ENCODE measurements at regions not wholly inside any gene's neighbourhood (a gene's known extent, or its start where the extent isn't known, plus 50 kb on each side); places are given as distances from the start of the nearest gene placed in this dataset.

DNA sequence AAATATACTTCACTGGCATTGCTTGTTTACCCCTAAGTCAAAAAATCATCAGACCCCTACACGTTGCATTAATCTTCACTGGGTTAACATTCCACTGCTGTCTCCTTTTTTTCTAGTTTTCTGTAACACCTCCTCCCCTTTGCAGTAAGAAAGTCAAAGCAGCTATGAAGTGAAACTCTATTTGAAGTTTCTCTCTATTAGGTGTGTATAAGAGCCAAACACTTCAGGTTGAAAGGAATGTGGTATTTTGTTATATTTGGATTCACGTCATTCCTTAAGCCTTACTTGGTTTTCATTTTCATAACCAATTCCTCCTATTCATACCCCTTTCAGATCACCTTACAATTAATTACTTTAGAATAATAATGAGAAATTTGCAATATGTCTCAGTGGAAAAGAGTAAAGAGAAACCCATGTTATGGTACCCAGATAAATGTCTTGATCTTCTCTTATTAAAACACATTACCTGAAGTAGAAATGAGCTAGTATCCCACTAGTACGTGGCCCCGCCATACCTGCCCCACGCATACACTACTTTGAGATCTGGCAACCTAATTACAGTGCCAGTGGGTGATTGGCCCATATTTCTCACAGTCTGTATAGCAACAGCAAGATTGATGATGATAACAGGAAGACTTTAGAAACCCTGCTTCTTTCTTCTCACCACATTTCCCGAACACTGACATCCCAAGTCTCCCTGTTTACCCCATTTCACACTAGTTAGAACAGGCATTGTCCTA lies 236.4 kb upstream of the RGS6 start:
- TF ChIP-seq, protein P1, sequence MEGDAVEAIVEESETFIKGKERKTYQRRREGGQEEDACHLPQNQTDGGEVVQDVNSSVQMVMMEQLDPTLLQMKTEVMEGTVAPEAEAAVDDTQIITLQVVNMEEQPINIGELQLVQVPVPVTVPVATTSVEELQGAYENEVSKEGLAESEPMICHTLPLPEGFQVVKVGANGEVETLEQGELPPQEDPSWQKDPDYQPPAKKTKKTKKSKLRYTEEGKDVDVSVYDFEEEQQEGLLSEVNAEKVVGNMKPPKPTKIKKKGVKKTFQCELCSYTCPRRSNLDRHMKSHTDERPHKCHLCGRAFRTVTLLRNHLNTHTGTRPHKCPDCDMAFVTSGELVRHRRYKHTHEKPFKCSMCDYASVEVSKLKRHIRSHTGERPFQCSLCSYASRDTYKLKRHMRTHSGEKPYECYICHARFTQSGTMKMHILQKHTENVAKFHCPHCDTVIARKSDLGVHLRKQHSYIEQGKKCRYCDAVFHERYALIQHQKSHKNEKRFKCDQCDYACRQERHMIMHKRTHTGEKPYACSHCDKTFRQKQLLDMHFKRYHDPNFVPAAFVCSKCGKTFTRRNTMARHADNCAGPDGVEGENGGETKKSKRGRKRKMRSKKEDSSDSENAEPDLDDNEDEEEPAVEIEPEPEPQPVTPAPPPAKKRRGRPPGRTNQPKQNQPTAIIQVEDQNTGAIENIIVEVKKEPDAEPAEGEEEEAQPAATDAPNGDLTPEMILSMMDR (IDR thresholded peaks at IDR 0.05 in 4 of 5, conservative IDR thresholded peaks at IDR 0.05 in 1 of 5): no peak
- no peak for TF ChIP-seq POLR2A (IDR thresholded peaks at IDR 0.05)

Data from gastrocnemius medialis (tissue), 4 donors.